ENCODE measurements at regions not wholly inside any gene's neighbourhood (a gene's known extent, or its start where the extent isn't known, plus 50 kb on each side); places are given as distances from the start of the nearest gene placed in this dataset.

- peak; percentile 65 for ATAC-seq
- no peak overlapping the region for H3K4me3 Mint-ChIP-seq
- no peak overlapping the region for H3K27ac Mint-ChIP-seq
- H3K27me3 Mint-ChIP-seq, result no peaks in the 10 kb centered on the region
- peaks cover 13% of the 10 kb centered on the region for H3K4me1 Mint-ChIP-seq
- no peaks in the 10 kb centered on the region for H3K9me3 Mint-ChIP-seq
- no peaks in the 10 kb centered on the region for H3K36me3 Mint-ChIP-seq
These were observed 96.1 kb upstream of the APC start for GRCh38 chr5:112641515-112642110.

- H3K4me1 Mint-ChIP-seq, result peaks cover 13% of the 10 kb centered on the region
- H3K9me3 Mint-ChIP-seq, result no peaks in the 10 kb centered on the region
- peaks cover 8% of the 10 kb centered on the region for H3K27me3 Mint-ChIP-seq
- H3K27ac Mint-ChIP-seq, result no peak overlapping the region
- ATAC-seq, result no peak
- no peaks in the 10 kb centered on the region for H3K36me3 Mint-ChIP-seq
- no peak overlapping the region for H3K4me3 Mint-ChIP-seq
These were observed 94.8 kb upstream of the APC start for GRCh38 chr5:112642885-112643284.

GRCh38 chr5:112643339-112643971, 94.2 kb upstream of the APC start:
- no peak overlapping the region for H3K27ac Mint-ChIP-seq
- H3K27me3 Mint-ChIP-seq, result peaks cover 13% of the 10 kb centered on the region
- H3K36me3 Mint-ChIP-seq, result no peaks in the 10 kb centered on the region
- no peak overlapping the region for H3K4me3 Mint-ChIP-seq
- no peaks in the 10 kb centered on the region for H3K9me3 Mint-ChIP-seq
- H3K4me1 Mint-ChIP-seq, result peaks cover 13% of the 10 kb centered on the region
- ATAC-seq, result no peak

GRCh38 chr5:112646139-112646936, 91.3 kb upstream of the APC start:
- peaks cover 7% of the 10 kb centered on the region for H3K4me1 Mint-ChIP-seq
- H3K27me3 Mint-ChIP-seq, result peaks cover 29% of the 10 kb centered on the region
- H3K27ac Mint-ChIP-seq, result no peak overlapping the region
- no peaks in the 10 kb centered on the region for H3K36me3 Mint-ChIP-seq
- H3K9me3 Mint-ChIP-seq, result no peaks in the 10 kb centered on the region
- ATAC-seq, result no peak
- no peak overlapping the region for H3K4me3 Mint-ChIP-seq

DNA sequence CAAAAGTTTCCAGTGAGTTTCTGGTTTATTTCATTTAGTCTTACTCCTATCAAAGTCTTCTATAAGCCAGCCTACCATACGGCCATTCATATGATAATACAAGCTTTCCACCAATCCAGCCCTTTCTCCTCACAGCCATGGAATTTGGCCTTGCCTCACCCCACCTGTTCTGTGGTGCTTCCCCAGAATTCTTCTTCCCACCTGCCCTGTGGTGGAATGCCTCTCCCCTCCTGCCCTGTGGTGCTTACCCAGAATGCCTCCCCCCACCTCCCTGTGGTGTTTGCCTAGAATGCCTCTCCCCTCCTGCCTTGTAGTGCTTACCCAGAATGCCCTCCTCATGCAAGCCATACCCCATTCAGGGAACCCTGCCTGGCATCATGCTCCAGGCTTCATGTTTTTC, 90.3 kb upstream of the APC start:
- no peaks in the 10 kb centered on the region for H3K4me1 Mint-ChIP-seq
- H3K36me3 Mint-ChIP-seq, result no peaks in the 10 kb centered on the region
- no peak overlapping the region for H3K27ac Mint-ChIP-seq
- H3K4me3 Mint-ChIP-seq, result no peak overlapping the region
- ATAC-seq, result no peak
- peaks cover 35% of the 10 kb centered on the region for H3K27me3 Mint-ChIP-seq
- no peaks in the 10 kb centered on the region for H3K9me3 Mint-ChIP-seq

DNA sequence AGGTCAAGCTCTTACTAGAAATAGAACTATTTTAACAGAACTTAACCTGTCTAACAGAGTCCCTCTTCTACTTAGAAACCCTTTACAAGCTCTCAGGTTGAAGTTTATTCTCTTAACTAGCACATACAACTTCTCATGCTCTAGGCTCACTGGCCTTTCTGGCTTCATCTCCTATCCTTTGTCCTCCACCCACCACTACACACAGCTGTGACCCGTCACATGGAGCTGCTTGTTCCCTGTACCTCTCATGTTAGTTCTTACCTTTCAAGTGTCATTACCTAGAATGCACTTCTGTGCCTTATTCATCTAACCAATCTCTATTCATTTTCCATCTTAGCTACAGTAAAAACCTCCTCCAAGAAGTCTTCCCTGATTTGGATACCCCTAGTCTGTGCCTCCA, 89.4 kb upstream of the APC start:
- no peak for ATAC-seq
- H3K9me3 Mint-ChIP-seq, result no peaks in the 10 kb centered on the region
- peaks cover 35% of the 10 kb centered on the region for H3K27me3 Mint-ChIP-seq
- H3K4me3 Mint-ChIP-seq, result no peak overlapping the region
- no peak overlapping the region for H3K27ac Mint-ChIP-seq
- H3K4me1 Mint-ChIP-seq, result no peaks in the 10 kb centered on the region
- no peaks in the 10 kb centered on the region for H3K36me3 Mint-ChIP-seq

DNA sequence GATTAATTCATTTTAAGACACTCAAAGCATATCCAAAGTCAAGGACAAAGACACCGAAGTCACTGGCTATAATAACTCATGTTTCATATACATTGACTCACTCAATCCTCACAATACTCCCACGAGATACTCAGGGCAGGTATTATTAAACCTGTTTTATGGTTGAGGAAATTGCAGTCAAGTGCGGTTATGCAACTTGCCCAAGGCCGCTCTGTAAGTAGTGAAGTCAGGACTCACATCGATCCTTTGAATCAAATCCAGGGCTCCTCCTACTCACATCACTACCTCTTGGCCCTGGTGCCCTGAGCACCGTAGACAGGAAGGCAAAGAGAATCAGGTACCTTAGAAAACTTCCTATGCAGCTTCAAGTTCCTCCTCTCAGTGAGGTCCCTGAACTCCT, 87.8 kb upstream of the APC start:
- H3K36me3 Mint-ChIP-seq, result no peaks in the 10 kb centered on the region
- peaks cover 47% of the 10 kb centered on the region for H3K27me3 Mint-ChIP-seq
- ATAC-seq, result no peak
- H3K4me3 Mint-ChIP-seq, result no peak overlapping the region
- H3K27ac Mint-ChIP-seq, result no peak overlapping the region
- no peaks in the 10 kb centered on the region for H3K9me3 Mint-ChIP-seq
- no peaks in the 10 kb centered on the region for H3K4me1 Mint-ChIP-seq

- H3K4me3 Mint-ChIP-seq, result no peak overlapping the region
- H3K36me3 Mint-ChIP-seq, result no peaks in the 10 kb centered on the region
- H3K9me3 Mint-ChIP-seq, result no peaks in the 10 kb centered on the region
These were observed 84.0 kb upstream of the APC start for GRCh38 chr5:112653638-112654205.

DNA sequence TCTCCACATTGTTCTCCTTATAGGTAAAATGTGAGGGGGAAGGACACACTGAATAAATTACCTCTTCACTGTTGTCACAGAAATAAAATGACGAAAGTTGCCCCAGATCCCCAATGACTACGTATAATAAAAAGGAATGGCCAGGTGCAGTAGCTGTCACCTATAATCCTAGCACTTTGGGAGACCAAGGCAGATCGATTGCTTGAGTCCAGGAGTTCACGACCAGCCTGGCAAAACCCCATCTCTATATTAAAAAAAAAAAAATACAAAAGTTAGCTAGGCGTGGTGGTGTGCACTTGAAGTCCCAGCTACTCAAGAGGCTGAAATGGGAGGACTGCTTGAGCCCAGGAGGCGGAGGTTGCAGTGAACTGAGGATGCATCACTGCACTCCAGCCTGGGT, 82.2 kb upstream of the APC start:
- H3K36me3 Mint-ChIP-seq, result no peaks in the 10 kb centered on the region
- H3K27me3 Mint-ChIP-seq, result peaks cover 25% of the 10 kb centered on the region
- no peak overlapping the region for H3K4me3 Mint-ChIP-seq
- H3K9me3 Mint-ChIP-seq, result peaks cover 3% of the 10 kb centered on the region
- no peak overlapping the region for H3K27ac Mint-ChIP-seq
- no peaks in the 10 kb centered on the region for H3K4me1 Mint-ChIP-seq
- ATAC-seq, result no peak

More at GRCh38 chr5:112653638-112654205, 84.0 kb upstream of the APC start:
- H3K4me1 Mint-ChIP-seq, result no peaks in the 10 kb centered on the region
- H3K27ac Mint-ChIP-seq, result no peak overlapping the region
- ATAC-seq, result no peak
- H3K27me3 Mint-ChIP-seq, result peaks cover 31% of the 10 kb centered on the region

DNA sequence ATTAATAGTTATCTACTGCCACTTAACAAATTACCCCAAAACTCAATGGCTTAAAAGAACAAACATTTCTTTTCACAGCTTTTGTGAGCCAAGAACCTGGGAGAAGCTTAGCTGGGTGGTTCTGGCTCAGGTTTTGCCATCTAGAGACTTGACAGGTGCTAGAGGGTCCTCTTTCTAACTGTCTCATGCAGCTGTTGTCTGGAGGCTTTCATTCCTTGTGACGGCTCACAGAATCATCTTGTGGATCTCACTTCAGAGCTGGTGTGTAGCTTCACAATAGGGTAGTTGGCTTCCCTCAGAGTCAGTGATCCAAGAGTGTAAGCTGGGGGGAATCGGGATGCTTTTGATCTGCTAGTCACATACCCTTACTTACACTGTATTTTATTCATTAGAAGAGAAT, 81.2 kb upstream of the APC start:
- Mint-ChIP-seq H3K9me3 (peaks cover 12% of the 10 kb centered on the region), H3K4me3 (no peak overlapping the region), H3K27me3 (peaks cover 17% of the 10 kb centered on the region), H3K36me3 (peaks cover 7% of the 10 kb centered on the region), H3K4me1 (no peaks in the 10 kb centered on the region), H3K27ac (no peak overlapping the region)
- no peak for ATAC-seq

GRCh38 chr5:112657804-112658203, 79.9 kb upstream of the APC start:
- H3K4me3 Mint-ChIP-seq, result no peak overlapping the region
- ATAC-seq, result no peak
- H3K4me1 Mint-ChIP-seq, result no peaks in the 10 kb centered on the region
- peaks cover 12% of the 10 kb centered on the region for H3K9me3 Mint-ChIP-seq
- H3K36me3 Mint-ChIP-seq, result peaks cover 7% of the 10 kb centered on the region
- no peak overlapping the region for H3K27ac Mint-ChIP-seq
- H3K27me3 Mint-ChIP-seq, result peaks cover 12% of the 10 kb centered on the region

DNA sequence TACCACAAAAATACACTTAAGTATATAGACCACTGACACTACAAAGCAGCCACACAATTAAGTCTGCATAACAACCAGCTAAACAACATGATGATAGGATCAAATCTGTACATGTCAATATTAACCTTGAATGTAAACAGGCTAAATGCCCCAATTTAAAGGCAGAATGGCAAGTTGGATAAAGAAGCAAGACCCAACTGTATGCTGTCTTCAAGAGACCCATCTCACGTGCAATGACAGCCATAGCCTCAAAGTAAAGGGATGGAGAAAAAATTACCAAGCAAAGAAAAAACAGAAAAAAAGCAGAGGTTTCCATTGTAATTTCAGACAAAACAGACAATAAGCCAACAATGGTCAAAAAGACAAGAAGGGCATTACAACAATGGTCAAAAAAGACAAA, 77.3 kb upstream of the APC start:
- peaks cover 7% of the 10 kb centered on the region for H3K36me3 Mint-ChIP-seq
- H3K27ac Mint-ChIP-seq, result no peak overlapping the region
- H3K4me1 Mint-ChIP-seq, result no peaks in the 10 kb centered on the region
- H3K4me3 Mint-ChIP-seq, result no peak overlapping the region
- no peak for ATAC-seq
- H3K27me3 Mint-ChIP-seq, result no peaks in the 10 kb centered on the region
- H3K9me3 Mint-ChIP-seq, result peaks cover 12% of the 10 kb centered on the region

DNA sequence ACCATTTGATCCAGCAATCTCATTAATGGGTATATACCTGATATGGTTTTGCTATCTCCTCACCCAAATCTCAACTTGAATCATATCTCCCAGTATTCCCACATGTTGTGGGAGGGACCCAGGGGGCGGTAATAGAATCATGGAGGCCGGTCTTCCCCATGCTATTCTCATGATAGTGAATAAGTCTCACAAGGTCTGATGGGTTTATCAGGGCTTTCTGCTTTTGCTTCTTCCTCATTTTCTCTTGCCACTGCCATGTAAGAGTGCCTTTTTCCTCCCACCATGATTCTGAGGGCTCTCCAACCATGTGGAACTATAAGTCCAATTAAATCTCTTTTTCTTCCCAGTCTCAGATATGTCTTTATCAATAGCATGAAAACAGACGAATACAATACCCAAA, 74.5 kb upstream of the APC start:
- Mint-ChIP-seq H3K27me3 (no peaks in the 10 kb centered on the region), H3K4me3 (no peak overlapping the region), H3K36me3 (peaks cover 7% of the 10 kb centered on the region), H3K4me1 (no peaks in the 10 kb centered on the region), H3K27ac (no peak overlapping the region), H3K9me3 (peaks cover 12% of the 10 kb centered on the region)
- no peak for ATAC-seq

DNA sequence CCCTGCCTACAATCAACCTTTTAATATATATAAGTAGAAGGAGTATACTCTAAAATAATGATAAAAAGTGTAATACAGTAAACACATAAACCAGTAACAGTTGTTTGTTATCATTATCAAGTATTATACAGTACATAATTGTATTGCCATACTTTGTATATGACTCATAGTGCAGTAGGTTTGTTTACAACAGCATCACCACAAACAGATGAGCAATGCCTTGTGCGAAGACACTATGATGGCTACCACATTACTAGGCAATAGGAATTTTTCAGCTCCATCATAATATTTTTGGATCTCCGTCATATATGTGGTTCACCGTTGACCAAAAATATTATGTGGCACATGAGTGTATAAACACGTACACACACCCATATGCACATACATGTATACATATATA, 69.7 kb upstream of the APC start:
- no peak overlapping the region for H3K4me3 Mint-ChIP-seq
- no peak overlapping the region for H3K27ac Mint-ChIP-seq
- no peak for ATAC-seq
- no peaks in the 10 kb centered on the region for H3K36me3 Mint-ChIP-seq
- H3K9me3 Mint-ChIP-seq, result no peaks in the 10 kb centered on the region
- H3K27me3 Mint-ChIP-seq, result no peaks in the 10 kb centered on the region
- peaks cover 6% of the 10 kb centered on the region for H3K4me1 Mint-ChIP-seq

DNA sequence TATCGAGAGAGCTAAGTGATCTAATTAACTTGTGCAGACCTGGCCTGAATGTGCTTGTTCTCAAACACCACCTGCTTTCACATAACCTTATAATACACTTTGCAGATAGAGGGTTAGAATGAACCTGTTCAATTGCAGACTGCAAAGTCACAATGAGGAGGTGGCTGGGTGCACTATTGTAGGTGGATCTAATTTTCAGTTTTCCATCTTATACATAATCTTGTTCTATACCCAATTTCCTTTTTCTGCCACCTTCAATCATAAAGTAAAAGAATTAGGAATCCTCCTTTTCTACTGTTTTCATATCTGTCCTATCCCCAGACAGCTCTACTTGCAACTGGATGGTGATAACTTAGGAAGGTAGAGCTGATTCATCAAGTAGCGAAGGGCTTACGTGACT, 68.8 kb upstream of the APC start:
- peaks cover under 1% of the 10 kb centered on the region for H3K9me3 Mint-ChIP-seq
- H3K4me1 Mint-ChIP-seq, result peaks cover 6% of the 10 kb centered on the region
- no peak overlapping the region for H3K4me3 Mint-ChIP-seq
- no peaks in the 10 kb centered on the region for H3K27me3 Mint-ChIP-seq
- H3K36me3 Mint-ChIP-seq, result no peaks in the 10 kb centered on the region
- H3K27ac Mint-ChIP-seq, result no peak overlapping the region
- no peak for ATAC-seq

Measured in stimulated activated memory B cell treated with anti-CD40 and anti-IgM and Interleukin-4, amounts not matched to agents 10 μg/mL and 1 μg/mL and 100 μg/mL, for 72 hours (primary cell).